GM12878 (cell line): ENCODE measurements at regions not wholly inside any gene's neighbourhood (a gene's known extent, or its start where the extent isn't known, plus 50 kb on each side); places are given as distances from the start of the nearest gene placed in this dataset.

ENCODE experiments used
- CREB1 ChIP-seq: IDR thresholded peaks from 2 replicates; pipeline ENCODE4 v1.6.1; 2012; ENCODE audit warnings: low read depth, mild to moderate bottlenecking, inconsistent platforms
- EP300 ChIP-seq, 2 experiments: fragments of 150-350 bp in 1 of 2; IDR thresholded peaks; 2 replicates each; pipeline ENCODE4 v1.6.1; 2011 to 2012; ENCODE audit warnings: low read depth in 2 of 2, low read length in 2 of 2, borderline replicate concordance in 1 of 2, improper control_type of control experiment in 1 of 2, inconsistent platforms in 1 of 2; ENCODE audit not compliant: control insufficient read depth in 1 of 2
- EZH2 ChIP-seq: IDR thresholded peaks from 2 replicates; pipeline ENCODE4 v1.6.1; 2012; ENCODE audit warnings: low read depth, mild to moderate bottlenecking, control low read depth, inconsistent platforms, low read length, borderline replicate concordance; ENCODE audit not compliant: control insufficient read depth
- FOS ChIP-seq: IDR thresholded peaks from 3 replicates; pipeline ENCODE4 v1.6.1; 2011; ENCODE audit warnings: borderline replicate concordance; ENCODE audit not compliant: insufficient read length; ENCODE audit errors: extremely low read depth
- NFYA ChIP-seq: IDR thresholded peaks from 2 replicates; pipeline ENCODE4 v1.6.1; 2011; ENCODE audit warnings: low read depth, mild to moderate bottlenecking, low read length, improper control_type of control experiment, borderline replicate concordance
- TAF1 ChIP-seq: IDR thresholded peaks from 2 replicates; pipeline ENCODE4 v1.6.1; 2011; ENCODE audit warnings: mild to moderate bottlenecking, low read depth, low read length, borderline replicate concordance
- YY1 ChIP-seq: IDR thresholded peaks from 2 replicates; pipeline ENCODE4 v1.6.1; 2011; ENCODE audit warnings: low read depth, mild to moderate bottlenecking, low read length
- ZNF274 ChIP-seq: IDR thresholded peaks from one replicate; pipeline ENCODE4 v1.8.0; 2011; ENCODE audit not compliant: insufficient read length, insufficient read depth
- TF ChIP-seq, protein P1 (sequence below): IDR thresholded peaks from 2 replicates; pipeline ENCODE4 v1.6.1; 2012; ENCODE audit warnings: low read depth, low read length, improper control_type of control experiment
- TF ChIP-seq, protein P2 (sequence below): IDR thresholded peaks from 2 replicates; pipeline ENCODE4 v1.6.1; 2011; ENCODE audit warnings: mild to moderate bottlenecking, low read depth, low read length, moderate library complexity; ENCODE audit not compliant: insufficient replicate concordance

DNA sequence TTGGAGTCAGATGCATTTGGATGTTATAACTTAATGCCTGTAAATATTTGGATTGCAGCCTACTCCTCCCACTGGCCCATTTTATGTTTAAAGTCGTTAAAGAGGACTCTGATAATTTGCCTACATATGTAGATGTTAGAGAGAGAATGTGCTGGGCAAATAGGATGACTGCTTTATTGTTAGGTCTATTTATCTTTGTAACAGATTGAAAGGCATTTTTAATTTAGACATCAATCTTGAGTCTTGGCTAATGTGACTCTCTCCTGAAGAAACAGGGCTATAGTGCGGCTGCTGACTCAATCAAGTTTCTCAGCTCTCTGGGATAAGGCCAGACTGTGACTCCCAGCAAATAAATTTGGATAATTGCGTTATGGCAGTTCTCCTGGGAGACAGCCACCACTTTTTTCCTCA is 1101.4 kb downstream of the CBLN2 start:
- TF ChIP-seq EP300 (IDR thresholded peaks at IDR 0.05; ENCODE audit: borderline replicate concordance in 1 of 2, control insufficient read depth in 1 of 2, low read depth in 2 of 2, low read length in 2 of 2) (no peak), TAF1 (no peak), FOS (no peak), ZNF274 (no peak), EZH2 (no peak), NFYA (no peak), CREB1 (no peak), YY1 (no peak)
- TF ChIP-seq, protein P1, sequence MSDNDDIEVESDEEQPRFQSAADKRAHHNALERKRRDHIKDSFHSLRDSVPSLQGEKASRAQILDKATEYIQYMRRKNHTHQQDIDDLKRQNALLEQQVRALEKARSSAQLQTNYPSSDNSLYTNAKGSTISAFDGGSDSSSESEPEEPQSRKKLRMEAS = no peak
- TF ChIP-seq, protein P2, sequence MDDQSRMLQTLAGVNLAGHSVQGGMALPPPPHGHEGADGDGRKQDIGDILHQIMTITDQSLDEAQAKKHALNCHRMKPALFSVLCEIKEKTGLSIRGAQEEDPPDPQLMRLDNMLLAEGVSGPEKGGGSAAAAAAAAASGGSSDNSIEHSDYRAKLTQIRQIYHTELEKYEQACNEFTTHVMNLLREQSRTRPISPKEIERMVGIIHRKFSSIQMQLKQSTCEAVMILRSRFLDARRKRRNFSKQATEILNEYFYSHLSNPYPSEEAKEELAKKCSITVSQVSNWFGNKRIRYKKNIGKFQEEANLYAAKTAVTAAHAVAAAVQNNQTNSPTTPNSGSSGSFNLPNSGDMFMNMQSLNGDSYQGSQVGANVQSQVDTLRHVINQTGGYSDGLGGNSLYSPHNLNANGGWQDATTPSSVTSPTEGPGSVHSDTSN = no peak
